Gastroesophageal sphincter (tissue), 4 donors: ENCODE measurements at regions not wholly inside any gene's neighbourhood (a gene's known extent, or its start where the extent isn't known, plus 50 kb on each side); places are given as distances from the start of the nearest gene placed in this dataset.

ENCODE experiments used
- ATAC-seq: fragments of 150-250 bp; one replicate; pipeline ENCODE4 v1.9.1; 2016; ENCODE audit warnings: mild to moderate bottlenecking, moderate library complexity
- H3K27ac ChIP-seq, 4 donors: fragments of 200-600 bp; sonication (generic) in 3 of 4; 1 replicate in 3 of 4; 2 replicates in 1 of 4; pipeline ENCODE4 v1.5.1; 2016 to 2019
- H3K27me3 ChIP-seq: fragments of 200-600 bp; sonication (generic); one replicate; pipeline ENCODE4 v1.5.1; 2019
- H3K36me3 ChIP-seq, 2 donors: fragments of 200-600 bp; sonication (generic); one replicate each; pipeline ENCODE4 v1.5.1; 2019; ENCODE audit warnings: control low read depth in 1 of 2
- H3K4me1 ChIP-seq, 3 donors: fragments of 200-600 bp; sonication (generic); 1 replicate in 2 of 3; 2 replicates in 1 of 3; pipeline ENCODE4 v1.5.1; 2016 to 2019; ENCODE audit warnings: control low read depth in 2 of 3
- H3K4me3 ChIP-seq, 2 donors: fragments of 200-600 bp; sonication (generic); one replicate each; pipeline ENCODE4 v1.5.1; 2019; ENCODE audit warnings: mild to moderate bottlenecking in 1 of 2, moderate library complexity in 1 of 2
- H3K9me3 ChIP-seq, 3 donors: fragments of 200-600 bp; sonication (generic); one replicate each; pipeline ENCODE4 v1.5.1; 2017 to 2019; ENCODE audit warnings: control low read depth in 2 of 3
- EP300 ChIP-seq: sonication (generic); formaldehyde crosslinking; IDR thresholded peaks from one replicate; pipeline ENCODE4 v1.6.1; 2017; ENCODE audit warnings: antibody characterized with exemption, mild to moderate bottlenecking
- POLR2A ChIP-seq, 2 donors: fragments of 450-650 bp; IDR thresholded peaks; one replicate each; pipeline ENCODE4 v1.6.1; 2017; ENCODE audit warnings: antibody characterized with exemption in 2 of 2, mild to moderate bottlenecking in 2 of 2, moderate library complexity in 1 of 2
- POLR2AphosphoS5 ChIP-seq: sonication (generic); formaldehyde crosslinking; IDR thresholded peaks from one replicate; pipeline ENCODE4 v1.6.1; 2017; ENCODE audit warnings: antibody characterized with exemption
- whole genome bisulfite sequencing, 2 donors: methylation state at CpG; one replicate each; pipeline ENCODE4 v1.1.5; 2018; ENCODE audit warnings: low coverage in 1 of 2; 5-methylcytosine and 5-hydroxymethylcytosine counted together
- TF ChIP-seq, protein P1 (sequence below), 4 experiments: fragments of 200-600 bp in 2 of 4; fragments of 450-650 bp in 2 of 4; sonication (generic) in 1 of 4; IDR thresholded peaks; one replicate each; pipeline ENCODE4 v1.5.1; 2017 to 2019; ENCODE audit warnings: antibody characterized with exemption in 4 of 4, mild to moderate bottlenecking in 2 of 4, moderate library complexity in 2 of 4

DNA sequence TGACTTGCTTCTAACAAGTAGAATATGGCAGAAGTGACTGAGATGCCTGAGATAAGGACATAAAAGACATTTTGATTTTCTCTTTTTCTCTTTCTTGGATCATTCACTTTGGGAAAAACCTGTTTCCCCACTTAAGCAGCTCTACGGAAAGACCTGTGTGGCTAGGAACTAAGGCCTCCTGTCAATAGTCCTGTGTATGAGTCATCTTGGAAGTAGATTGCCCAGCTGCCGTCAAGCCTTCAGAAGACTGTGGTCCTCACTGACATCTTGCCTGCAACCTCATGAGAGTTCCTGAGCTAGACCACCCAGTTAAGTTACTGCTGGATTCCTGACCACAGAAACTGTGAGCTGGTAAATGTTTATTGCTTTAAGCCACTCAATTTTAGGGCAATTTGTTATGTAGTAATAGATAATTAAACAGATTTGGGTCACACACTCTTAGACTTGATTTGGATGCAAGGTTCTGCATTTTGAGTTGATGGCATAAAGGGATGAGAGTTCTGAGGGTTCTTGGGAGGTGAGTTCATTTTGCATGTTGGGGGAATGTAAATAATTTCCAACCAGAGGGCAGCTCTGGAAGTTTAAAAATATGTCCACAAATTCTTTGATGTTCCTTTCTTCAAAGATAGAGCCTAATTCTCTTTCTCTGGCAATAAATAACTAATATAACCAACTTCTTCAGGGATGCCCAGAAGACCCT, 229.2 kb downstream of the SQOR start:
- Histone ChIP-seq H3K4me1 (no peaks in the 10 kb centered on the region), H3K36me3 (no peaks in the 10 kb centered on the region), H3K9me3 (no peaks in the 10 kb centered on the region), H3K4me3 (no peak overlapping the region), H3K27ac (no peak overlapping the region), H3K27me3 (no peaks in the 10 kb centered on the region)
- no peak for ATAC-seq
- TF ChIP-seq EP300 (no peak), POLR2AphosphoS5 (no peak), POLR2A (IDR thresholded peaks at IDR 0.05) (no peak)
- TF ChIP-seq, protein P1, sequence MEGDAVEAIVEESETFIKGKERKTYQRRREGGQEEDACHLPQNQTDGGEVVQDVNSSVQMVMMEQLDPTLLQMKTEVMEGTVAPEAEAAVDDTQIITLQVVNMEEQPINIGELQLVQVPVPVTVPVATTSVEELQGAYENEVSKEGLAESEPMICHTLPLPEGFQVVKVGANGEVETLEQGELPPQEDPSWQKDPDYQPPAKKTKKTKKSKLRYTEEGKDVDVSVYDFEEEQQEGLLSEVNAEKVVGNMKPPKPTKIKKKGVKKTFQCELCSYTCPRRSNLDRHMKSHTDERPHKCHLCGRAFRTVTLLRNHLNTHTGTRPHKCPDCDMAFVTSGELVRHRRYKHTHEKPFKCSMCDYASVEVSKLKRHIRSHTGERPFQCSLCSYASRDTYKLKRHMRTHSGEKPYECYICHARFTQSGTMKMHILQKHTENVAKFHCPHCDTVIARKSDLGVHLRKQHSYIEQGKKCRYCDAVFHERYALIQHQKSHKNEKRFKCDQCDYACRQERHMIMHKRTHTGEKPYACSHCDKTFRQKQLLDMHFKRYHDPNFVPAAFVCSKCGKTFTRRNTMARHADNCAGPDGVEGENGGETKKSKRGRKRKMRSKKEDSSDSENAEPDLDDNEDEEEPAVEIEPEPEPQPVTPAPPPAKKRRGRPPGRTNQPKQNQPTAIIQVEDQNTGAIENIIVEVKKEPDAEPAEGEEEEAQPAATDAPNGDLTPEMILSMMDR (IDR thresholded peaks at IDR 0.05): no peak
- 56 to 67% methylated on average over 1 to 2 of the region's 2 CpGs for WGBS, 2 donors

DNA sequence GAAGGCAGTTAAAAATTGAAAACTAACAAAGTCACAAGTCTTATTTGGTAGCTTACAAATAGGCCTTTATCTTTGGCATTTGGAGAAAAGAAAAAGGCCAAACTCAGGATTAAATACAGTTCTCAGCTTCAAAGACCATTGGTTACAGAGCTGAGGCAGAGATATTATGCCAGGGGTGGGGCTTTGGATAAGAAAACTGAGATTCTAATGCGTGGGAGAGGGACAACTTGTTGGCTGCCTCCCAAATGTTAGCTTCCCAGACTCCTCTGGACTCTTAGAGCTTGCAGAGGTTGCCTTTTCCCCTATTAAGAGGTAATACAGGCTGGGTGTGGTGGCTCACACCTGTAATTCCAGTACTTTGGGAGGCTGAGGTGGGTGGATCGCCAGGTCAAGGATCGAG, 231.8 kb downstream of the SQOR start:
- no peak for ATAC-seq
- 0 to 53% methylated on average over 1 to 3 of the region's 3 CpGs for WGBS, 2 donors

DNA sequence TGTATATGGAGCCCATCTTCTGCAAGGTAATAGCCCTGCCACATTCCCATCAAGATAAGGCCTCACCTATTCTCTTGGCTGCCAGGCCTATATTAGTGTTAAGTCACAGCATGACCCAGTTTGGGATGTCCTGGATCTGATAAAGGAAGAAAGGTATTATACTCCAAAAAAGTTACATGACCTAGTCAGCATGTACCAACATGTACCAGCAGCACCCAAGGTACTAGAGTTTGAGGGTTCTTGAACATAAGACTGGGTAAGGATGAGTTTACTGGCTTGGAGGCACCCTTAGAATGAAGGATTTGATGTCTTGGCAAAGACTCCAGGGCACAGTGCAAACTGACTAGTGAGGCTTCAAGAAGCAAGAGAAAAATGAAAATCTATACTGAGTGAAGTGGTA, 232.5 kb downstream of the SQOR start:
- no peak for TF ChIP-seq POLR2AphosphoS5
- TF ChIP-seq, protein P1 (IDR thresholded peaks at IDR 0.05): no peak
- TF ChIP-seq EP300: no peak
- no peak for TF ChIP-seq POLR2A (IDR thresholded peaks at IDR 0.05)

More for the DNA sequence above, 231.8 kb downstream of the SQOR start:
- Histone ChIP-seq H3K4me1 (no peaks in the 10 kb centered on the region), H3K9me3 (peaks cover 0 to 5% (median 0%) of the 10 kb centered on the region in 3 donors), H3K36me3 (no peaks in the 10 kb centered on the region), H3K4me3 (no peak overlapping the region), H3K27me3 (no peaks in the 10 kb centered on the region), H3K27ac (no peak overlapping the region)
- TF ChIP-seq, protein P1 (IDR thresholded peaks at IDR 0.05): no peak
- no peak for TF ChIP-seq POLR2AphosphoS5
- TF ChIP-seq EP300: no peak
- no peak for TF ChIP-seq POLR2A (IDR thresholded peaks at IDR 0.05)

DNA sequence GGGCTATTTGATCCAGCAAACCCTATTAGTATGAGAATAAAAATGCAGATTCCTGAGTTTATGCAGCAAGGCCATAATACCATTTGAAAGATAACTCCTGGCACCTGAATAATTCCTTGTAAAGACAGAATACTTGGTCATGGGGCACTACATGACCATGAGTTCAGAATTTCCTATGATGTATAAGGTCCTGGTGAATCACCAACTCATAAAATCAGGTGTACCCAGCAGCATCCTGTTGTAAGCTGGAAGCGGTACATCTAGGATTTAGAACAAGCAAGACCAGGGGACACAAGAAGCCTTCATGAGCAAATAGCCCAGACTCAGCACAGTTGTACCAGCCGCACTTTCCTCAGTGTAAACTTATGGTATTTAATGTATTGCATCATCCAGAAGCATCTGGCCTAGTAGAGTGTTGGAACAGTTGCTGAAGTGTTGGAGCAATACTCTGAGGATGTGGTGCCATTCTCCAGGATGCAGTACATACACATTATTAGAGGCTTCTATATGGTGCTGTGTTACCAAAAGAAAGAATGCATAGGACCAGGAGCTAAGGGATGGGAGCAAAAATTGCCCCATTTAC, 233.4 kb downstream of the SQOR start:
- no peak for ATAC-seq
- H3K36me3 ChIP-seq: no peaks in the 10 kb centered on the region
- no peak overlapping the region for H3K27ac ChIP-seq
- peaks cover 0 to 6% (median 0%) of the 10 kb centered on the region in 3 donors for H3K9me3 ChIP-seq
- 100% methylated on average over 2 of the region's 2 CpGs; no CpG with 5 or more reads in 1 of the 2 donors for WGBS, 2 donors
- no peaks in the 10 kb centered on the region for H3K4me1 ChIP-seq
- H3K27me3 ChIP-seq: no peaks in the 10 kb centered on the region
- no peak for TF ChIP-seq EP300
- TF ChIP-seq POLR2A (IDR thresholded peaks at IDR 0.05): no peak
- TF ChIP-seq, protein P1 (IDR thresholded peaks at IDR 0.05): no peak
- no peak for TF ChIP-seq POLR2AphosphoS5
- no peak overlapping the region for H3K4me3 ChIP-seq

More for the DNA sequence above, 232.5 kb downstream of the SQOR start:
- ATAC-seq: no peak
- no peaks in the 10 kb centered on the region for H3K27me3 ChIP-seq
- peaks cover 0 to 6% (median 0%) of the 10 kb centered on the region in 3 donors for H3K9me3 ChIP-seq
- no peak overlapping the region for H3K4me3 ChIP-seq
- no peaks in the 10 kb centered on the region for H3K36me3 ChIP-seq
- no peak overlapping the region for H3K27ac ChIP-seq
- no peaks in the 10 kb centered on the region for H3K4me1 ChIP-seq
